Testis (tissue), 2 donors: ENCODE measurements at regions not wholly inside any gene's neighbourhood (a gene's known extent, or its start where the extent isn't known, plus 50 kb on each side); places are given as distances from the start of the nearest gene placed in this dataset.

Experiments
- DNase-seq: peaks from one replicate; pipeline ENCODE4 v3.0.0-alpha.2; 2019
- H3K27ac ChIP-seq, 2 donors: fragments of 200-600 bp; sonication (generic); one replicate each; pipeline ENCODE4 v1.5.1; 2019
- H3K27me3 ChIP-seq: fragments of 200-600 bp; sonication (generic); one replicate; pipeline ENCODE4 v1.5.1; 2019
- H3K36me3 ChIP-seq: fragments of 200-600 bp; sonication (generic); one replicate; pipeline ENCODE4 v1.5.1; 2017; ENCODE audit warnings: low read depth; ENCODE audit errors: missing control alignments
- H3K4me1 ChIP-seq: fragments of 200-600 bp; sonication (generic); one replicate; pipeline ENCODE4 v1.5.1; 2019
- H3K4me3 ChIP-seq, 2 donors: fragments of 200-600 bp; sonication (generic); one replicate each; pipeline ENCODE4 v1.5.1; 2017 to 2019
- H3K9me3 ChIP-seq: fragments of 200-600 bp; sonication (generic); one replicate; pipeline ENCODE4 v1.5.1; 2017
- CTCF ChIP-seq, 3 experiments: fragments of 450-650 bp in 2 of 3; fragments of 200-600 bp in 1 of 3; sonication (generic) in 1 of 3; IDR thresholded peaks; one replicate each; pipeline ENCODE4 v1.5.1; 2016 to 2019; ENCODE audit warnings: antibody characterized with exemption in 3 of 3, mild to moderate bottlenecking in 2 of 3, moderate library complexity in 1 of 3
- POLR2A ChIP-seq: fragments of 450-650 bp; IDR thresholded peaks from one replicate; pipeline ENCODE4 v1.6.1; 2017; ENCODE audit warnings: antibody characterized with exemption, mild to moderate bottlenecking, moderate library complexity
- WGBS, 2 donors: methylation state at CpG; one replicate each; pipeline ENCODE4 v1.1.5; 2018; 5-methylcytosine and 5-hydroxymethylcytosine counted together
- intact Hi-C: fragments of 100-400 bp; cut with DNase I; formaldehyde crosslinking; loops from one replicate; pipeline ENCODE4 v1.15.1; 2023; ENCODE audit warnings: low total_unique reads

- TF ChIP-seq POLR2A = no peak
- TF ChIP-seq CTCF (IDR thresholded peaks at IDR 0.05) = no peak
- H3K4me3 ChIP-seq = no peak overlapping the region
- no peak overlapping the region for H3K27ac ChIP-seq
- H3K4me1 ChIP-seq = no peaks in the 10 kb centered on the region
- intact Hi-C loops = no loop called here
- DNase-seq = no peak
- WGBS, 2 donors = 82 to 95% methylated on average over 1 of the region's 1 CpG
- no peaks in the 10 kb centered on the region for H3K9me3 ChIP-seq
- no peaks in the 10 kb centered on the region for H3K27me3 ChIP-seq
- no peaks in the 10 kb centered on the region for H3K36me3 ChIP-seq
Measured at GRCh38 chr10:64450312-64450711, 929.1 kb downstream of the REEP3 start.

- H3K4me3 ChIP-seq = no peak overlapping the region
- H3K27me3 ChIP-seq = no peaks in the 10 kb centered on the region
- DNase-seq = no peak
- H3K27ac ChIP-seq = no peak overlapping the region
- intact Hi-C loops = no loop called here
- H3K9me3 ChIP-seq = no peaks in the 10 kb centered on the region
- no peaks in the 10 kb centered on the region for H3K4me1 ChIP-seq
- TF ChIP-seq POLR2A = no peak
- no peak for TF ChIP-seq CTCF (IDR thresholded peaks at IDR 0.05)
- H3K36me3 ChIP-seq = no peaks in the 10 kb centered on the region
- WGBS, 2 donors = 95 to 96% methylated on average over 1 of the region's 1 CpG
Measured at GRCh38 chr10:64454962-64455361, 933.8 kb downstream of the REEP3 start.

- Histone ChIP-seq H3K9me3 (no peaks in the 10 kb centered on the region), H3K36me3 (no peaks in the 10 kb centered on the region), H3K4me1 (no peaks in the 10 kb centered on the region), H3K4me3 (no peak overlapping the region), H3K27ac (no peak overlapping the region), H3K27me3 (no peaks in the 10 kb centered on the region)
- intact Hi-C loops = no loop called here
- no peak for DNase-seq
- 73 to 84% methylated on average over 1 of the region's 1 CpG for WGBS, 2 donors
- TF ChIP-seq CTCF (IDR thresholded peaks at IDR 0.05) = no peak
- no peak for TF ChIP-seq POLR2A
Measured at GRCh38 chr10:64458306-64458705, 937.1 kb downstream of the REEP3 start.

- DNase-seq = no peak
- intact Hi-C loops = no loop called here
- Histone ChIP-seq H3K36me3 (no peaks in the 10 kb centered on the region), H3K4me1 (no peaks in the 10 kb centered on the region), H3K9me3 (no peaks in the 10 kb centered on the region), H3K4me3 (no peak overlapping the region), H3K27ac (no peak overlapping the region), H3K27me3 (no peaks in the 10 kb centered on the region)
- TF ChIP-seq CTCF (IDR thresholded peaks at IDR 0.05) (no peak), POLR2A (no peak)
- WGBS, 2 donors = 75 to 88% methylated on average over 1 of the region's 1 CpG
Measured at GRCh38 chr10:64463406-64463805, 942.2 kb downstream of the REEP3 start.

- no peak for DNase-seq
- no peak overlapping the region for H3K27ac ChIP-seq
- H3K27me3 ChIP-seq = no peaks in the 10 kb centered on the region
- 82 to 83% methylated on average over 2 of the region's 2 CpGs for WGBS, 2 donors
- no peaks in the 10 kb centered on the region for H3K9me3 ChIP-seq
- H3K36me3 ChIP-seq = no peaks in the 10 kb centered on the region
- H3K4me3 ChIP-seq = no peak overlapping the region
- no peaks in the 10 kb centered on the region for H3K4me1 ChIP-seq
- no peak for TF ChIP-seq CTCF (IDR thresholded peaks at IDR 0.05)
- no peak for TF ChIP-seq POLR2A
- intact Hi-C loops = no loop called here
Measured at GRCh38 chr10:64465653-64466052, 944.5 kb downstream of the REEP3 start.
